Upper lobe of left lung (tissue), 6 donors: ENCODE measurements at regions not wholly inside any gene's neighbourhood (a gene's known extent, or its start where the extent isn't known, plus 50 kb on each side); places are given as distances from the start of the nearest gene placed in this dataset.

Experiments
- ATAC-seq, 2 donors: fragments of 200-7000 bp; cut with Tn5 transposase; one replicate each; pipeline ENCODE4 v1.9.1; 2022; ENCODE audit warnings: mild to moderate bottlenecking in 2 of 2, moderate library complexity in 2 of 2; ENCODE audit not compliant: low FRiP score in 2 of 2
- DNase-seq, 2 donors: peaks; one replicate each; pipeline ENCODE4 v3.0.0-alpha.2; 2019 to 2020
- H3K27ac ChIP-seq, 4 donors: fragments of 200-600 bp; sonication (generic); one replicate each; pipeline ENCODE4 v1.5.1; 2016 to 2019
- H3K27me3 ChIP-seq, 4 donors: fragments of 200-600 bp; sonication (generic); one replicate each; pipeline ENCODE4 v1.5.1; 2017 to 2019
- H3K36me3 ChIP-seq, 4 donors: fragments of 200-600 bp; sonication (generic); one replicate each; pipeline ENCODE4 v1.5.1; 2016 to 2019
- H3K4me1 ChIP-seq, 4 donors: fragments of 200-600 bp; sonication (generic); one replicate each; pipeline ENCODE4 v1.5.1; 2018 to 2019
- H3K4me3 ChIP-seq, 4 donors: fragments of 200-600 bp; sonication (generic); one replicate each; pipeline ENCODE4 v1.5.1; 2017 to 2019; ENCODE audit warnings: mild to moderate bottlenecking in 2 of 4, moderate library complexity in 1 of 4
- H3K9me3 ChIP-seq, 4 donors: fragments of 200-600 bp; sonication (generic); one replicate each; pipeline ENCODE4 v1.5.1; 2018 to 2019
- EP300 ChIP-seq, 4 donors: sonication (generic); formaldehyde crosslinking; IDR thresholded peaks; one replicate each; pipeline ENCODE4 v1.5.1; 2017; ENCODE audit warnings: antibody characterized with exemption in 4 of 4, control low read depth in 2 of 4
- POLR2A ChIP-seq, 4 donors: fragments of 450-650 bp; IDR thresholded peaks; one replicate each; pipeline ENCODE4 v1.5.1; 2016 to 2017; ENCODE audit warnings: antibody characterized with exemption in 4 of 4, mild to moderate bottlenecking in 2 of 4
- POLR2AphosphoS5 ChIP-seq, 2 donors: sonication (generic); formaldehyde crosslinking; IDR thresholded peaks; one replicate each; pipeline ENCODE4 v1.5.1; 2017; ENCODE audit warnings: antibody characterized with exemption in 2 of 2
- WGBS, 2 donors: methylation state at CpG; one replicate each; pipeline ENCODE4 v1.1.5; 2017 to 2018; 5-methylcytosine and 5-hydroxymethylcytosine counted together
- TF ChIP-seq, protein P1 (sequence below), 6 experiments: fragments of 450-650 bp in 4 of 6; fragments of 200-600 bp in 2 of 6; sonication (generic) in 2 of 6; IDR thresholded peaks; one replicate each; pipeline ENCODE4 v1.5.1; 2016 to 2019; ENCODE audit warnings: antibody characterized with exemption in 6 of 6
- donor health status: DM: no; HTN: no; CAD: no; lungs with moderate emphysema.
- donor health status: DM: no; HTN: yes; CAD: no; lungs with severe emphysema.

DNA sequence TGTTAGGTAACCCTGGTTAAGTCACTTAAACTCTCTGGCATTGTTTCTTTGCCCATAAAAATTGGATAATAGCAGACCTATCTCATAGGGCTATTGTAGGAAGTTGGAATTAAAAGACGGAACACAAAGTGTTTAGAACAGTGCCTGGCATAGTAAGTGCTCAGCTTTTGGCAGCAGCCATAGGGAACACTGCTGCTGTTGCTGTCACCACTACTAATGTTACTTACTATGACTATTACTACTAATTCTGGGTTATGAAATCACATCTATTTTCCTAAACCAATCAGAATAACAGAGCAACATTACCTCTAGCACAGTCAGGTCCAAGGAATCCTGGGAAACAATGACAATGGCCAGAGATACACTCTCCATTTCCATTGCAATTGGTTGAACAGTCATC is 300.0 kb downstream of the SH2D1A start:
- Histone ChIP-seq H3K4me1 (no peaks in the 10 kb centered on the region), H3K36me3 (no peaks in the 10 kb centered on the region), H3K4me3 (no peak overlapping the region), H3K27ac (no peak overlapping the region), H3K9me3 (no peaks in the 10 kb centered on the region), H3K27me3 (no peaks in the 10 kb centered on the region)
- no peak for ATAC-seq
- DNase-seq, result no peak
- 67 to 75% methylated on average over 1 of the region's 1 CpG for WGBS, 2 donors
- TF ChIP-seq POLR2A (IDR thresholded peaks at IDR 0.05) (no peak), POLR2AphosphoS5 (IDR thresholded peaks at IDR 0.05) (no peak), EP300 (IDR thresholded peaks at IDR 0.05) (no peak)
- TF ChIP-seq, protein P1, sequence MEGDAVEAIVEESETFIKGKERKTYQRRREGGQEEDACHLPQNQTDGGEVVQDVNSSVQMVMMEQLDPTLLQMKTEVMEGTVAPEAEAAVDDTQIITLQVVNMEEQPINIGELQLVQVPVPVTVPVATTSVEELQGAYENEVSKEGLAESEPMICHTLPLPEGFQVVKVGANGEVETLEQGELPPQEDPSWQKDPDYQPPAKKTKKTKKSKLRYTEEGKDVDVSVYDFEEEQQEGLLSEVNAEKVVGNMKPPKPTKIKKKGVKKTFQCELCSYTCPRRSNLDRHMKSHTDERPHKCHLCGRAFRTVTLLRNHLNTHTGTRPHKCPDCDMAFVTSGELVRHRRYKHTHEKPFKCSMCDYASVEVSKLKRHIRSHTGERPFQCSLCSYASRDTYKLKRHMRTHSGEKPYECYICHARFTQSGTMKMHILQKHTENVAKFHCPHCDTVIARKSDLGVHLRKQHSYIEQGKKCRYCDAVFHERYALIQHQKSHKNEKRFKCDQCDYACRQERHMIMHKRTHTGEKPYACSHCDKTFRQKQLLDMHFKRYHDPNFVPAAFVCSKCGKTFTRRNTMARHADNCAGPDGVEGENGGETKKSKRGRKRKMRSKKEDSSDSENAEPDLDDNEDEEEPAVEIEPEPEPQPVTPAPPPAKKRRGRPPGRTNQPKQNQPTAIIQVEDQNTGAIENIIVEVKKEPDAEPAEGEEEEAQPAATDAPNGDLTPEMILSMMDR (IDR thresholded peaks at IDR 0.05), result no peak

GRCh38 chrX:124651031-124651430 is 304.7 kb downstream of the SH2D1A start:
- H3K4me3 ChIP-seq, result no peak overlapping the region
- H3K36me3 ChIP-seq, result no peaks in the 10 kb centered on the region
- no peaks in the 10 kb centered on the region for H3K9me3 ChIP-seq
- ATAC-seq, result no peak
- no peak for DNase-seq
- 55 to 58% methylated on average over 4 of the region's 4 CpGs for WGBS, 2 donors
- H3K27ac ChIP-seq, result no peak overlapping the region
- TF ChIP-seq, protein P1 (IDR thresholded peaks at IDR 0.05), result no peak
- TF ChIP-seq POLR2A (IDR thresholded peaks at IDR 0.05), result no peak
- no peak for TF ChIP-seq POLR2AphosphoS5 (IDR thresholded peaks at IDR 0.05)
- no peak for TF ChIP-seq EP300 (IDR thresholded peaks at IDR 0.05)
- no peaks in the 10 kb centered on the region for H3K27me3 ChIP-seq
- no peaks in the 10 kb centered on the region for H3K4me1 ChIP-seq

- no peaks in the 10 kb centered on the region for H3K4me1 ChIP-seq
- no peak for ATAC-seq
- H3K4me3 ChIP-seq, result no peak overlapping the region
- WGBS, 2 donors, result 49 to 51% methylated on average over 7 of the region's 7 CpGs
- no peak overlapping the region for H3K27ac ChIP-seq
- H3K27me3 ChIP-seq, result no peaks in the 10 kb centered on the region
- TF ChIP-seq, protein P1 (IDR thresholded peaks at IDR 0.05), result no peak
- TF ChIP-seq POLR2A (IDR thresholded peaks at IDR 0.05), result no peak
- no peaks in the 10 kb centered on the region for H3K36me3 ChIP-seq
- no peaks in the 10 kb centered on the region for H3K9me3 ChIP-seq
- no peak for DNase-seq
These were observed 319.4 kb downstream of the SH2D1A start for GRCh38 chrX:124665621-124666400.

DNA sequence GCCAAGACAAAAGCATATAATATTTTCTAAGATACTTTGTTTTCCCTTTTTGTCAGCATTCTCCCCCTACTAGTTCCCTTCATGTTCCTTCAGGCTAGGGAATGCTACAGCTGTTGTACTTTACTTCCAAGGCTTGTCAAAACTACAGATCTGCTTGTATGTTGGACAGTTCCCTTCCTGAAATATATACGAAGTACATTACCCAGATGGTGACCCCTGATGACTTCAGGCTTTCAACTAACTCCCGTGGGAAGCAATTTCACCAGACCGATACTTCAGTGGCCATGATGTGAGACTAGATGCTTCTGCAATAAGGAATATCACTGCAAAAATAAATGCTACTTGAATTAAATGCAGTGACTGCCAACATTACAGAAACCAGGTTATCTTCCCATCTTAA is 332.8 kb downstream of the SH2D1A start:
- H3K4me3 ChIP-seq, result no peak overlapping the region
- no peak for TF ChIP-seq EP300 (IDR thresholded peaks at IDR 0.05)
- TF ChIP-seq POLR2A (IDR thresholded peaks at IDR 0.05), result no peak
- TF ChIP-seq POLR2AphosphoS5 (IDR thresholded peaks at IDR 0.05), result no peak
- TF ChIP-seq, protein P1 (IDR thresholded peaks at IDR 0.05), result no peak
- H3K27ac ChIP-seq, result no peak overlapping the region
- 28 to 54% methylated on average over 3 of the region's 3 CpGs for WGBS, 2 donors
- H3K27me3 ChIP-seq, result no peaks in the 10 kb centered on the region
- ATAC-seq, result no peak
- no peaks in the 10 kb centered on the region for H3K36me3 ChIP-seq
- no peak for DNase-seq
- no peaks in the 10 kb centered on the region for H3K4me1 ChIP-seq
- H3K9me3 ChIP-seq, result no peaks in the 10 kb centered on the region

- H3K9me3 ChIP-seq, result peaks cover 0 to 7% (median 0%) of the 10 kb centered on the region in 4 donors
- H3K4me1 ChIP-seq, result no peaks in the 10 kb centered on the region
- H3K36me3 ChIP-seq, result no peaks in the 10 kb centered on the region
- no peaks in the 10 kb centered on the region for H3K27me3 ChIP-seq
- DNase-seq (no peak), ATAC-seq (no peak)
- H3K27ac ChIP-seq, result no peak overlapping the region
- TF ChIP-seq POLR2AphosphoS5 (IDR thresholded peaks at IDR 0.05) (no peak), EP300 (IDR thresholded peaks at IDR 0.05) (no peak), POLR2A (IDR thresholded peaks at IDR 0.05) (no peak)
- TF ChIP-seq, protein P1 (IDR thresholded peaks at IDR 0.05), result no peak
- WGBS, 2 donors, result 55 to 64% methylated on average over 2 of the region's 2 CpGs
- H3K4me3 ChIP-seq, result no peak overlapping the region
These were observed 333.9 kb downstream of the SH2D1A start for GRCh38 chrX:124680287-124680686.
